Hypothalamus (tissue), 51 donors: ENCODE measurements at regions not wholly inside any gene's neighbourhood (a gene's known extent, or its start where the extent isn't known, plus 50 kb on each side); places are given as distances from the start of the nearest gene placed in this dataset.
"Not testable (repeated sequence)": the region's sequence is repeated elsewhere in the genome, so short reads cannot be mapped to it uniquely, and the experiment has no call there.

ENCODE experiments used
- DNase-seq, 51 donors: peaks; one replicate each; lab custom pipeline; 2025; lab: John Stamatoyannopoulos, UW

DNA sequence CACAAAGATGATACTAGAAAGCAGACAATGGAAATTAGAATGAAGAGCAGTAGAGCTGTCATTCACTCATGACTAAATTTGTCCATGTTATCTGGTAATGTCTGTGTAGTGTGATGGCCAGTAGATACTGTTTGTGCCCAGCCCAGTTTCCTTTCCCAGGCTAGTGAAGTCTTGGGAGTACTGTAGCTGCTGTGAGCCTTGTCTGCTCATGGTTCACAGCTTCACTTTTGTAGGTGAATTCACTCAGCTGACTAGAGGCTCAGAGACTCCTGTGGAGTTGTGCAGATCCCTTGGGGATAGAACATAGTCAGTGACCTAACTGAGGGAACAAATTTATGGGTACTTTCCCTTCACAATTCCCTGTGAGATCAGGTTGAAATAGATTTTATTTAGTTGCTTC, 572.5 kb downstream of the ARL4A start:
- no peak for DNase-seq

GRCh38 chr7:13262929-13263530, 575.6 kb downstream of the ARL4A start:
- peak in 1 of 51 donors; percentile 34 for DNase-seq

GRCh38 chr7:13265271-13265670, 577.8 kb downstream of the ARL4A start:
- DNase-seq: no peak

- not testable (repeated sequence) for DNase-seq
Measured at GRCh38 chr7:13274205-13274604, 586.8 kb downstream of the ARL4A start.

GRCh38 chr7:13276977-13277376, 589.5 kb downstream of the ARL4A start:
- no peak for DNase-seq

GRCh38 chr7:13278020-13278419, 590.6 kb downstream of the ARL4A start:
- DNase-seq: no peak

DNA sequence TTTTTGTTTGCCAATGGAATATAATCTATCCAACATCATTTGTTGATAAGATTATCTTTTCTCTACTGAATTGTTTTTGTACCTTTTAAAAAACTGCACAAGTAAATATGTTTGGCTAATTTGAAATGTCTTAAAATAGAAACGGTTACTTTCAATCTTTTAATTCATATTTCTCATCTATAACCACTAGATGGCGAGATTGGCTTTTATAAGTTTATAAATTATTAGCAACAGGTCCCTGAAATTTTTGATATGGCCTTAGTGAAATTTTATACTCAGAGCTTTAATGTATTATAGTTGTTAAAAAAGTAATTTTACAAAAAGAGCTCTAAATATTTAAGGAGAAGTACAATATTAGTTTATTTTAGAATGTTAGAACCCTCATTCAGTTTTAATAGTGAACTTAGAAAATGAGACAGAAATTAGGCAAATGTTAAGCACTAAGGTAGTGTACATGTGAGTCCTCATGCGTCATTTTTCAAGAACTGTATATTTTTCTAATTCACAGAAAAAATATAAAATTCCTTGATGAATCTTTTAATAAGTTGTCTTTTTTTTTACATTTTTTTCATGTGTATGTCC, 592.5 kb downstream of the ARL4A start:
- DNase-seq: no peak

DNA sequence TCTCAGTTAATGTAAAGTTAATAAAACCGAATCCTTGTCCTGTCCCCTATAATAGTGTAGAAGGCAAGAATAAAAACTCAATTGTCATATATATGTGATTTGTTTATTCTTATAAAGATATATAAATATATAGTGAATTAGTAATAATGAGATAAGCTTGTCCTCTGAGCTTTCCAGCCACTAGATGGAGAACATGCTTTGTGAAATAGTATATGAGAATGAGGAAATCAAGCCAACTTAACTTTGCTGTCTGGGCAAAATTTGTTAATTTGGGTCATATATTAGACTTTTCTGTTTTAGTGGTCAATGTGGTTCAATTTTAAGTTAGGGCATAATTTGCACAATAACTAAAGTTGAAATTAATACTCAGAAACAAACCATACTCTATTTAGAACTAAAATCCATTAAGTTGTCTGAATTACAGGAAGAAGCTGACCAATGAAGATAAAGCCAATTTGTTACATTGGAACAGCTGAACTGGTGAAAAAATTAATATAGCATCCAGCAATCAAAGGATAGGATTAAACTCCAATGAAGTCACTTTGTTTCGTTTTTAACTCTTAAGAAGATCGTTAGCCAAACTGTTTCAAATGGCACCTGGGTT, 595.0 kb downstream of the ARL4A start:
- peak in 1 of 51 donors; percentile 2 for DNase-seq

- DNase-seq: no peak
Measured at GRCh38 chr7:13286916-13287315, 599.5 kb downstream of the ARL4A start.

DNA sequence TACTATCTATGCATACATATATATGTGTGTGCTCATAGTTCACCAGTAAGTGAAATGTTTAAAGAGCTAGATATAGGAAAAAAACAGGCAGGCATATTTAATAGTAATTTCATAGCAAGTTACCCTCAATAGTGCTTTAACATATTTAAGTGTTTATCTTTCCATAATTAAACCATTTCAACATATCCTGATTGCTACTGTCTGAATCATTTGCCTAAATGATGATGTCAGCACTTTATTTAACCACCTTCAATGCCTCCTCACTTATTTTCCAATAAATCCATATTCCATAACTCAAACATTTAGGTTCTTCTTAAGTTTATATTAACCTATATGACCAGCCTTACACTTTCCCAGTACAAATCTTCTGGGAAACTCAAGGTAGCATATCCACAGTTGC, 601.1 kb downstream of the ARL4A start:
- DNase-seq: no peak

- DNase-seq: no peak
Measured at GRCh38 chr7:13290975-13291374, 603.5 kb downstream of the ARL4A start.

GRCh38 chr7:13293264-13294002, 606.0 kb downstream of the ARL4A start:
- DNase-seq: no peak

- no peak for DNase-seq
Measured at GRCh38 chr7:13307040-13307439, 619.6 kb downstream of the ARL4A start.

DNA sequence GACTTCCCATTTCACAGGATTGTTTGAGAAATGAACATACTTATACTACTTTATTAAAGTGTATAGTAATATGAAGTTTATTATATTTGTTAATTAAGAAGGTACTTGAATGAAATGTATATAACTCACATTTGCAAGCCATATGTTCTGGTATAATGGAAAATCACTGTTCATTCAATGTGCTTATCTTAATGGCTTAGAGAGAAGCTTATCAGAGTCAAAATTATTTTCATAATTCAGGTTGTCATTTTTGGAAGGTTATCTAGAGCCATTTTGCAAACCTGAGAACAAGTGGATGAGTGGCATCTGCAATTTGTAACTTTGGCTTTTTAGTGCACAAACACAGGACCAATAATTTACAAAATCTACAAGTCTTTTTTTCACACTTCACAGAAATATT, 621.0 kb downstream of the ARL4A start:
- DNase-seq: no peak

- DNase-seq: no peak
Measured at GRCh38 chr7:13309535-13309934, 622.1 kb downstream of the ARL4A start.

DNA sequence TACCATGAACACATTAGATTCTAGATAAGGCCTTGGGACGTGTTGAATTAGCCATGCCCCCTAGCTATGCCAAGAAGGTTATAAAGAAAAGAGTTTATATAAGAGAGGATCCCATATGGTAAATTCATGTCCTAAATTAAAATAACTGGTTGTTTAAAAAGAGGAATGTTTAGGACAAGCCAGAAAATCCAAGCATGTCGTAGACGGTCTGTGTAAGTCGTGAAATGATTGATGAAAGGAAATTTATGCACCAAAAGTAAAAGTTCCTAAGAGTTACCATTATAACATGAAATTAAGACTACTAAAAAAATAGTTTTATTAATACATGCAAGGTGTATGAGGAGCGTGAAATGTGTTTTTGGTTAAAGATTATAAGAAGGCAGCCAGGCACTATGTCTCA, 624.9 kb downstream of the ARL4A start:
- DNase-seq: no peak

DNA sequence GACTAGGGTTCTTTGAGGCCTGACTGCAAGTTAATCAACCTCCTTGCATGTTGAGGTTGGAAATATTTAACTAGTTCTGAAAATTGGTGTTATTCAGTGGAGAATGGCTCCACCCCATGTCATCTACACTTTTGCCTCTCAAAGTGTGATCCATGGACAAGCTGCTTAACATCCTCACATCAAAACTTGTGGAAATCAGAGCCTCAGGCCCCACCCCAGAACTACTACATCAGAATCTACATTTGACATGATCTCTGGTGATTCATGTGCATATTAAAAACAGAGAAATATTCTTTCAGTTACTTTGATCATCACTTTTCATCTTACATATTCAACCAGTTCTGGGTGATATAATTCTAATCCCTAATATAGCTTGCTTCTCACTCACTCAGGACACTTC, 632.9 kb downstream of the ARL4A start:
- DNase-seq: no peak

DNA sequence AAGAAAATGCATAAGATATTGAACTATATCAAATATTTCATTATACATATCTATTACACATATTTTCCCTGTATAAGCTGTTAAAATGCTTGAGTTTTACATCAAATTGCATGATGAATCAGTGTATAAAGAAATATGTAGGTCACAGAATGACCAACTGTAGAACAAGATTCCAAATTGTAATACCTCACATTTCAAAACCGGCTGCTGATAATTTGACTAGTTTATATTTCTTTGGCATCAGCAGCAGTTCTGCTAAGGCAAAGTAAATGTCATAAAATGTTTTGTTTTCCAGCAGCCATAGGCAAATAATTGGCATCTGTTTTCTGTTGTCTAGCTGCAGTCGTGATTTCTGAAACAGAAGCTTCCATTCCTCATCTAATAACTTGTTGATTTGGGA, 633.9 kb downstream of the ARL4A start:
- no peak for DNase-seq

DNA sequence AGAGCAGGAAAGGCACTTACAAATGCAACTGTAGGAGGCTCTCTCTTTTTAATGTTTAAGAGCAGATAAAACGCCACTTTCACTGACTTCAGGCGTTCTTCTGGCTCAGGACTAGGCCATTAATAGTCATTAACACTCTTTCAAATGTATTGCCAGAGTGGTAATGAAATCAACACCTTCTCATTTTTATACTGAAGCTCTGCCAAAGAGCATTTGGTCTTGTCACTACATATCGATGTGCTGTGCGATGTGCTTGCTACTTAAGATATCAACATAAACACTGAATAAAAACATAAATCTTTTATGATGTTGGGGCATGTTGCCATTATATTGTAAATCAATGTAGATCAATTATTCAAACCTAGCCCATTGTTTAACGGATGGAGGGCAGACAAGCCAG, 634.7 kb downstream of the ARL4A start:
- no peak for DNase-seq

GRCh38 chr7:13327669-13328068, 640.2 kb downstream of the ARL4A start:
- no peak for DNase-seq

- DNase-seq: no peak
Measured at GRCh38 chr7:13333371-13333770, 645.9 kb downstream of the ARL4A start.

GRCh38 chr7:13336227-13336626, 648.8 kb downstream of the ARL4A start:
- no peak for DNase-seq
